ENCODE measurements at regions not wholly inside any gene's neighbourhood (a gene's known extent, or its start where the extent isn't known, plus 50 kb on each side); places are given as distances from the start of the nearest gene placed in this dataset.

DNA sequence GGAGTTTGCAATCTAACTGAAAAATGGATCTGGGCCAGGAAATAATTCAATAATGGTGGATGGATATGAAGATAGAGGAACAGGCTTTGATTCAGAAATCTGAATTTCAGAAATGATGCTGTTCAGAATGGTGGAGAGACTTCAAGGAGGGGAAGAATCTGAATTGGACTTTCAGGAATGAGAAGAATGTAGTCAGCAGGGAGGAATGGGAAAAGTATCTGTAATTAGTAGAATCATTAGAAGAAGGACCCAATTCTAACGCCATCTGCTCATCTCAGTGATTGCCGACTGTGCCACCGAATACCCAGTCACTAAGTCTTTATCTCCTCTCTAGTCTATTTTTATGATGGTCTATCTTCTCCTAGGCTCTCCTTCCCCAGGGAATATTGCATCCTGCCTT, 363.2 kb downstream of the GALC start:
- TF ChIP-seq, protein P1, sequence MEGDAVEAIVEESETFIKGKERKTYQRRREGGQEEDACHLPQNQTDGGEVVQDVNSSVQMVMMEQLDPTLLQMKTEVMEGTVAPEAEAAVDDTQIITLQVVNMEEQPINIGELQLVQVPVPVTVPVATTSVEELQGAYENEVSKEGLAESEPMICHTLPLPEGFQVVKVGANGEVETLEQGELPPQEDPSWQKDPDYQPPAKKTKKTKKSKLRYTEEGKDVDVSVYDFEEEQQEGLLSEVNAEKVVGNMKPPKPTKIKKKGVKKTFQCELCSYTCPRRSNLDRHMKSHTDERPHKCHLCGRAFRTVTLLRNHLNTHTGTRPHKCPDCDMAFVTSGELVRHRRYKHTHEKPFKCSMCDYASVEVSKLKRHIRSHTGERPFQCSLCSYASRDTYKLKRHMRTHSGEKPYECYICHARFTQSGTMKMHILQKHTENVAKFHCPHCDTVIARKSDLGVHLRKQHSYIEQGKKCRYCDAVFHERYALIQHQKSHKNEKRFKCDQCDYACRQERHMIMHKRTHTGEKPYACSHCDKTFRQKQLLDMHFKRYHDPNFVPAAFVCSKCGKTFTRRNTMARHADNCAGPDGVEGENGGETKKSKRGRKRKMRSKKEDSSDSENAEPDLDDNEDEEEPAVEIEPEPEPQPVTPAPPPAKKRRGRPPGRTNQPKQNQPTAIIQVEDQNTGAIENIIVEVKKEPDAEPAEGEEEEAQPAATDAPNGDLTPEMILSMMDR (IDR thresholded peaks at IDR 0.05) = no peak
- TF ChIP-seq POLR2A (IDR thresholded peaks at IDR 0.05) = no peak

All from body of pancreas (tissue), 4 donors.